NAMALWA (cell line): ENCODE measurements at regions not wholly inside any gene's neighbourhood (a gene's known extent, or its start where the extent isn't known, plus 50 kb on each side); places are given as distances from the start of the nearest gene placed in this dataset.
A peak's percentile ranks its signal among the peaks of the same experiment; 100 is the strongest.

Source experiments
- DNase-seq: peaks from one replicate; pipeline ENCODE4 v3.0.0-alpha.2; 2015; ENCODE audit warnings: low spot score

GRCh38 chr16:74169687-74170376 lies 126.8 kb upstream of the PSMD7 start:
- no peak for DNase-seq

GRCh38 chr16:74169066-74169465 lies 127.5 kb upstream of the PSMD7 start:
- no peak for DNase-seq

GRCh38 chr16:74168445-74168844 lies 128.2 kb upstream of the PSMD7 start:
- DNase-seq, result no peak

GRCh38 chr16:74166456-74166855 lies 130.2 kb upstream of the PSMD7 start:
- DNase-seq, result no peak

- DNase-seq, result no peak
Measured at GRCh38 chr16:74165566-74166080, 131.0 kb upstream of the PSMD7 start.

- DNase-seq, result no peak
Measured at GRCh38 chr16:74160759-74161158, 135.9 kb upstream of the PSMD7 start.

GRCh38 chr16:74153773-74154172 lies 142.8 kb upstream of the PSMD7 start:
- no peak for DNase-seq

- no peak for DNase-seq
Measured at GRCh38 chr16:74146643-74147042, 150.0 kb upstream of the PSMD7 start.

- no peak for DNase-seq
Measured at GRCh38 chr16:74143171-74143570, 153.4 kb upstream of the PSMD7 start.

- no peak for DNase-seq
Measured at GRCh38 chr16:74141015-74141414, 155.6 kb upstream of the PSMD7 start.

GRCh38 chr16:74140557-74140956 lies 156.1 kb upstream of the PSMD7 start:
- no peak for DNase-seq

- DNase-seq, result no peak
Measured at GRCh38 chr16:74123826-74124225, 172.8 kb upstream of the PSMD7 start.

- DNase-seq, result no peak
Measured at GRCh38 chr16:74123195-74123594, 173.4 kb upstream of the PSMD7 start.

GRCh38 chr16:74117798-74118197 lies 178.8 kb upstream of the PSMD7 start:
- no peak for DNase-seq

GRCh38 chr16:74113545-74113944 lies 183.1 kb upstream of the PSMD7 start:
- no peak for DNase-seq

GRCh38 chr16:74111456-74111982 lies 185.1 kb upstream of the PSMD7 start:
- no peak for DNase-seq

- peak; percentile 68 for DNase-seq
Measured at GRCh38 chr16:74107795-74108610, 188.6 kb upstream of the PSMD7 start.

- DNase-seq, result no peak
Measured at GRCh38 chr16:74104022-74104421, 192.6 kb upstream of the PSMD7 start.

GRCh38 chr16:74101379-74102137 lies 195.1 kb upstream of the PSMD7 start:
- DNase-seq, result no peak

- DNase-seq, result no peak
Measured at GRCh38 chr16:74100395-74101326, 196.0 kb upstream of the PSMD7 start.

GRCh38 chr16:74099530-74099929 lies 197.1 kb upstream of the PSMD7 start:
- no peak for DNase-seq
